Peyer's patch (tissue), 4 donors: ENCODE measurements at regions not wholly inside any gene's neighbourhood (a gene's known extent, or its start where the extent isn't known, plus 50 kb on each side); places are given as distances from the start of the nearest gene placed in this dataset.

ENCODE experiments used
- CTCF ChIP-seq, 6 experiments: fragments of 450-650 bp in 4 of 6; fragments of 200-600 bp in 2 of 6; sonication (generic) in 1 of 6; IDR thresholded peaks; one replicate each; pipeline ENCODE4 v1.5.1; 2017 to 2019; ENCODE audit warnings: antibody characterized with exemption in 6 of 6, mild to moderate bottlenecking in 3 of 6, moderate library complexity in 1 of 6
- POLR2A ChIP-seq, 2 donors: fragments of 450-650 bp; IDR thresholded peaks; one replicate each; pipeline ENCODE4 v1.5.1; 2017; ENCODE audit warnings: antibody characterized with exemption in 2 of 2, mild to moderate bottlenecking in 2 of 2, moderate library complexity in 2 of 2

GRCh38 chrY:13592450-13592849, 111.2 kb upstream of the TMSB4Y start:
- no peak for TF ChIP-seq CTCF (IDR thresholded peaks at IDR 0.05)
- TF ChIP-seq POLR2A (IDR thresholded peaks at IDR 0.05): no peak
